Upper lobe of left lung (tissue), 6 donors: ENCODE measurements at regions not wholly inside any gene's neighbourhood (a gene's known extent, or its start where the extent isn't known, plus 50 kb on each side); places are given as distances from the start of the nearest gene placed in this dataset.
A peak's percentile ranks its signal among the peaks of the same experiment; 100 is the strongest.

Source experiments
- ATAC-seq, 2 donors: fragments of 200-7000 bp; cut with Tn5 transposase; one replicate each; pipeline ENCODE4 v1.9.1; 2022; ENCODE audit warnings: mild to moderate bottlenecking in 2 of 2, moderate library complexity in 2 of 2; ENCODE audit not compliant: low FRiP score in 2 of 2
- DNase-seq, 2 donors: peaks; one replicate each; pipeline ENCODE4 v3.0.0-alpha.2; 2019 to 2020
- H3K27ac ChIP-seq, 4 donors: fragments of 200-600 bp; sonication (generic); one replicate each; pipeline ENCODE4 v1.5.1; 2016 to 2019
- H3K27me3 ChIP-seq, 4 donors: fragments of 200-600 bp; sonication (generic); one replicate each; pipeline ENCODE4 v1.5.1; 2017 to 2019
- H3K36me3 ChIP-seq, 4 donors: fragments of 200-600 bp; sonication (generic); one replicate each; pipeline ENCODE4 v1.5.1; 2016 to 2019
- H3K4me1 ChIP-seq, 4 donors: fragments of 200-600 bp; sonication (generic); one replicate each; pipeline ENCODE4 v1.5.1; 2018 to 2019
- H3K4me3 ChIP-seq, 4 donors: fragments of 200-600 bp; sonication (generic); one replicate each; pipeline ENCODE4 v1.5.1; 2017 to 2019; ENCODE audit warnings: mild to moderate bottlenecking in 2 of 4, moderate library complexity in 1 of 4
- H3K9me3 ChIP-seq, 4 donors: fragments of 200-600 bp; sonication (generic); one replicate each; pipeline ENCODE4 v1.5.1; 2018 to 2019
- EP300 ChIP-seq, 4 donors: sonication (generic); formaldehyde crosslinking; IDR thresholded peaks; one replicate each; pipeline ENCODE4 v1.5.1; 2017; ENCODE audit warnings: antibody characterized with exemption in 4 of 4, control low read depth in 2 of 4
- POLR2A ChIP-seq, 4 donors: fragments of 450-650 bp; IDR thresholded peaks; one replicate each; pipeline ENCODE4 v1.5.1; 2016 to 2017; ENCODE audit warnings: antibody characterized with exemption in 4 of 4, mild to moderate bottlenecking in 2 of 4
- POLR2AphosphoS5 ChIP-seq, 2 donors: sonication (generic); formaldehyde crosslinking; IDR thresholded peaks; one replicate each; pipeline ENCODE4 v1.5.1; 2017; ENCODE audit warnings: antibody characterized with exemption in 2 of 2
- WGBS, 2 donors: methylation state at CpG; one replicate each; pipeline ENCODE4 v1.1.5; 2017 to 2018; 5-methylcytosine and 5-hydroxymethylcytosine counted together
- TF ChIP-seq, protein P1 (sequence below), 6 experiments: fragments of 450-650 bp in 4 of 6; fragments of 200-600 bp in 2 of 6; sonication (generic) in 2 of 6; IDR thresholded peaks; one replicate each; pipeline ENCODE4 v1.5.1; 2016 to 2019; ENCODE audit warnings: antibody characterized with exemption in 6 of 6
- donor health status: DM: no; HTN: no; CAD: no; lungs with moderate emphysema.
- donor health status: DM: no; HTN: yes; CAD: no; lungs with severe emphysema.

DNA sequence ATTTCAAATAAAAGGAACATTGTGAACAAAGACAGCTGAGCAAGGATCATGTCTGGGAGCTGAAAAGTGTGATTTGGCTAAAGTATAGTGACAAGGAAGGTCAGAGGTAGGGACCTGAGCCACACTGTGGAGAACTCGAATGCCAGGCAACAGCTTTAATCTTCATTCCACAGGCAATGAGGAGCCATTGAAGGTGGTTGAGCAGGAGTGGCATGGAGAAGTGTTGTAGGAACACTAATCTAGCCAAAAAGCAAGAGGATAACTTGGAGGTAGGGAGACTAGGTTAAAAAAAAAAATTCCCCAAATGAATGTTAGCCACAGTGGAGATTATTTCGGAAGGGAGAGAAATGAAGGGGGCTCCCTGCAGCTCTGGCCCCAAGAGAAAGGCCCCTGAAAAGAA, 286.9 kb downstream of the BCOR start:
- Histone ChIP-seq H3K9me3 (no peaks in the 10 kb centered on the region), H3K27me3 (no peaks in the 10 kb centered on the region), H3K36me3 (no peaks in the 10 kb centered on the region), H3K4me1 (peaks cover 3 to 14% (median 7%) of the 10 kb centered on the region in 4 donors), H3K27ac (no peak overlapping the region), H3K4me3 (no peak overlapping the region)
- TF ChIP-seq, protein P1, sequence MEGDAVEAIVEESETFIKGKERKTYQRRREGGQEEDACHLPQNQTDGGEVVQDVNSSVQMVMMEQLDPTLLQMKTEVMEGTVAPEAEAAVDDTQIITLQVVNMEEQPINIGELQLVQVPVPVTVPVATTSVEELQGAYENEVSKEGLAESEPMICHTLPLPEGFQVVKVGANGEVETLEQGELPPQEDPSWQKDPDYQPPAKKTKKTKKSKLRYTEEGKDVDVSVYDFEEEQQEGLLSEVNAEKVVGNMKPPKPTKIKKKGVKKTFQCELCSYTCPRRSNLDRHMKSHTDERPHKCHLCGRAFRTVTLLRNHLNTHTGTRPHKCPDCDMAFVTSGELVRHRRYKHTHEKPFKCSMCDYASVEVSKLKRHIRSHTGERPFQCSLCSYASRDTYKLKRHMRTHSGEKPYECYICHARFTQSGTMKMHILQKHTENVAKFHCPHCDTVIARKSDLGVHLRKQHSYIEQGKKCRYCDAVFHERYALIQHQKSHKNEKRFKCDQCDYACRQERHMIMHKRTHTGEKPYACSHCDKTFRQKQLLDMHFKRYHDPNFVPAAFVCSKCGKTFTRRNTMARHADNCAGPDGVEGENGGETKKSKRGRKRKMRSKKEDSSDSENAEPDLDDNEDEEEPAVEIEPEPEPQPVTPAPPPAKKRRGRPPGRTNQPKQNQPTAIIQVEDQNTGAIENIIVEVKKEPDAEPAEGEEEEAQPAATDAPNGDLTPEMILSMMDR (IDR thresholded peaks at IDR 0.05): no peak
- TF ChIP-seq POLR2A (IDR thresholded peaks at IDR 0.05): no peak
- no peak for TF ChIP-seq EP300 (IDR thresholded peaks at IDR 0.05)
- no peak for TF ChIP-seq POLR2AphosphoS5 (IDR thresholded peaks at IDR 0.05)
- no peak for DNase-seq
- no peak for ATAC-seq
- 80 to 82% methylated on average over 2 of the region's 2 CpGs for WGBS, 2 donors

DNA sequence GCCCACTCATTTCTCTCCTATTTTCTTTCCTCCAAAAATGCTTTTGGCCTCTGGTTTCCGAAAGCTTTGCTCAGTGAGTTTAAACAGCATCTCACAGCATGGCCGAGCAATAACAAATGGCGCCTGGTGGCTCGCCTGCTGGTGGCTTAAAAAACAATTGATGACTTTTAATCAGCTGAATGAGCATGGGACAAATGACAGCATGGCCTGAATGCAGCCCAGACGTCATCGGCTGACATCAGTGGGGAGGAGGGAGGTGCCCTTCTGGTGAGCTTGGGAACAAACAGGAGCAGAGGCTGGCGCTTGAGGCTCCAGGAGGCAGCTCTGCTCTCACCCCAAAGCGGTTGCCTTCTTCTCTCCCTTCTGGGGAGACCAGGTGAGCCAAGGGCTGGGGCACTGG, 286.4 kb downstream of the BCOR start:
- DNase-seq: no peak
- 83 to 95% methylated on average over 6 to 8 of the region's 8 CpGs for WGBS, 2 donors

DNA sequence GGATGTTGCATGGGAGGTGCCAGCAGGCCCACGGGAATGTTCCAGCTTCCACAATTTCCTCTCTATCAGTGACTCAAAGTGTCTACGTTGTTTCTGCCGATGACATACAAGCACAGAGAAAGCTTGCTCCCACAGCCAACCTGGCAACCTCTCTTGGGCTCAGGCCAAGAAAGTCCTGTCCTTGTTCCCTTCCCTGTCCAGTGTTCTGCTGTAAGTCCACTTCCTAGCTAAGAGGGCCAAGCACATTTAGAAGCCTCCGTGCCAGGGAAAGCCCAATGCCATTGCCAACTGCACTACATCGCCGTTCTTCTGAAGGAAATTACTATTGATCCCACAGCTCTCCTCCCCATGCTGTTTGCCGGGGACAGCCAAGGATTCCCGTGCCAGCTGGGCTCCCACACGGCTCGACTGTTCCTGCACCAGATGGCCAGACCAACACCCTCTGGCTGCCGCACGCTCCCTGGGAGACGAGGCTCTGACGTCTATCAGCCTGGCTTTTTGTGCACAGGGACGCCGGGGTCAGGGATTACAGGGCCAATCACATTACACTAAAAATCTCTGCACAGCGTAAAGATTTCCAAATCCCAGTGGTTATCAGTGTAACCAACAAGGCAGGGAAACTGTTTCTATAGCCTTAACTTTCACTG, 284.0 kb downstream of the BCOR start:
- 38 to 69% methylated on average over 3 to 17 of the region's 17 CpGs for WGBS, 2 donors
- Histone ChIP-seq H3K4me1 (peaks cover 3 to 14% (median 8%) of the 10 kb centered on the region in 4 donors), H3K4me3 (no peak overlapping the region), H3K9me3 (no peaks in the 10 kb centered on the region), H3K27ac (no peak overlapping the region), H3K27me3 (no peaks in the 10 kb centered on the region), H3K36me3 (no peaks in the 10 kb centered on the region)
- ATAC-seq (peak in 1 of 2 donors; percentile 85), DNase-seq (peak in 1 of 2 donors; percentile 54)
- TF ChIP-seq, protein P1 (IDR thresholded peaks at IDR 0.05): no peak
- TF ChIP-seq POLR2A (IDR thresholded peaks at IDR 0.05) (no peak), POLR2AphosphoS5 (IDR thresholded peaks at IDR 0.05) (peak; percentile 24 to 25), EP300 (IDR thresholded peaks at IDR 0.05) (no peak)

More for the DNA sequence above, 286.4 kb downstream of the BCOR start:
- TF ChIP-seq EP300 (IDR thresholded peaks at IDR 0.05): no peak
- no peak for TF ChIP-seq POLR2AphosphoS5 (IDR thresholded peaks at IDR 0.05)
- TF ChIP-seq, protein P1 (IDR thresholded peaks at IDR 0.05): no peak
- TF ChIP-seq POLR2A (IDR thresholded peaks at IDR 0.05): no peak
- ATAC-seq: no peak
- H3K36me3 ChIP-seq: no peaks in the 10 kb centered on the region
- H3K27ac ChIP-seq: no peak overlapping the region
- H3K9me3 ChIP-seq: no peaks in the 10 kb centered on the region
- no peak overlapping the region for H3K4me3 ChIP-seq
- H3K27me3 ChIP-seq: no peaks in the 10 kb centered on the region
- H3K4me1 ChIP-seq: peaks cover 3 to 14% (median 9%) of the 10 kb centered on the region in 4 donors

DNA sequence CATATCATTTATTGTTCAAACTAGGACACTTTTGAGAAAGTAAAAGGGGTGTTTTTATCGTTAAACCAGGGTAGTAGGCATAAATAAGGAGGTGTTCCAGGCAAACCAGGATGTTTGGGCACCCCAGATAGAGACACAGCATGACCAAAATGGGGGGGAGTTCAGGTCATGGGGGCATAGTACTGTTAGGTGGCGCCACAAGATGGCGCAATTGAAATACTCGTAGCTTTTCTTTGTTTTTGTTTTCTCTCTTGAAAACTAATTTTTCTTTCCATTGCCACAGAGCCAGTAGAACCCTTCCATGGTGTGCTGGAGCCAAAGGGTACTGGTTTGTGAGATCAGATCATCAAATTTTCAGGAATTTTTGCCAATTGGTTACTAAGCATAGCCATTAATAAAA, 283.4 kb downstream of the BCOR start:
- Histone ChIP-seq H3K4me1 (peaks cover 3 to 12% (median 6%) of the 10 kb centered on the region in 4 donors), H3K4me3 (no peak overlapping the region), H3K36me3 (no peaks in the 10 kb centered on the region), H3K27me3 (no peaks in the 10 kb centered on the region), H3K27ac (no peak overlapping the region), H3K9me3 (no peaks in the 10 kb centered on the region)
- DNase-seq (no peak), ATAC-seq (peak in 1 of 2 donors; percentile 41)
- 36 to 40% methylated on average over 4 of the region's 4 CpGs for WGBS, 2 donors
- TF ChIP-seq, protein P1 (IDR thresholded peaks at IDR 0.05): peak in 5 of 6 experiments; percentile 32 to 47 (median 38)
- no peak for TF ChIP-seq POLR2AphosphoS5 (IDR thresholded peaks at IDR 0.05)
- no peak for TF ChIP-seq EP300 (IDR thresholded peaks at IDR 0.05)

DNA sequence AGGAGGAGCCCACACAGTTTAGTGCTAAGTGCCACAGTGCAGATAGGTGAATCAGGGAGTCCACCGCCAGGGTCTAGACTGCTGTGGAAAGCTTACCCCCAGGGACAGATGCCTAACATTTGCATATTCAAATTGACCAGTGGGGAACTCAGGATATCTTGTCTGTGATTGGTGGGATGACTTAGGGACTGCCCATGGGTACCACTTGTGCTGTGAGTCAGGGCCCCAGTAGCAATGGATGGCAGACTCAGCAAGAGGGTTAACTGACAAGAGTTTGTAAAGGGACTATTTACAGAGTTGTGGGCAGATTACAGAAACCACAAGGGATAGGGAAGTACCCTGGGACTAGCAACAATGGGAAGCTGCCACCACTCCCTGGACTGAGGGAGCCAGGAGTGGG, 282.1 kb downstream of the BCOR start:
- Histone ChIP-seq H3K27ac (no peak overlapping the region), H3K9me3 (no peaks in the 10 kb centered on the region), H3K4me1 (peaks cover 8 to 15% (median 10%) of the 10 kb centered on the region in 4 donors), H3K4me3 (no peak overlapping the region), H3K36me3 (no peaks in the 10 kb centered on the region), H3K27me3 (peaks cover 0 to 7% (median 0%) of the 10 kb centered on the region in 4 donors)
- WGBS, 2 donors: 90% methylated on average over 1 of the region's 1 CpG; no CpG with 5 or more reads in 1 of the 2 donors
- TF ChIP-seq POLR2AphosphoS5 (IDR thresholded peaks at IDR 0.05) (no peak), EP300 (IDR thresholded peaks at IDR 0.05) (no peak), POLR2A (IDR thresholded peaks at IDR 0.05) (no peak)
- TF ChIP-seq, protein P1 (IDR thresholded peaks at IDR 0.05): no peak
- DNase-seq: no peak
- no peak for ATAC-seq
